ENCODE measurements at regions not wholly inside any gene's neighbourhood (a gene's known extent, or its start where the extent isn't known, plus 50 kb on each side); places are given as distances from the start of the nearest gene placed in this dataset.

DNA sequence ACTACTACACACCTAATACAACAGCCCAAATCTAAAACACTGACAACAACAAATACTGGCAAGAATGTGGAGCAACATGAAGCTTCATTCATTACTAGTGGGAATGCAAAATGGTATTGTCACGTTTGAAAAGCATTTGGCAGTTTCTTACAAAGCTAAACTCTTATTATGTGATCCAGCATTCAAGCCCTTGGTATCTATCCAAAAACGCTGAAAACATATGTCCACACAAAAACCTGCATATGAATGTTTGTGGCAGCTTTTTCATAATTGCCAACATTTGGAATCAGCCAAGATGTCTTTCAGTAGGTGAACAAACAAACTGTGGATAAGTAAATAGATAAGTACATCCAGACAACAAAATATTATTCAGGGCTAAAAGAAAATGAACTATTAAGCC is 501.1 kb upstream of the KIF2B start:
- TF ChIP-seq EZH2 (IDR thresholded peaks at IDR 0.05) = no peak
- TF ChIP-seq CEBPB (IDR thresholded peaks at IDR 0.05; ENCODE audit: low read depth) = no peak
- TF ChIP-seq, protein P1, sequence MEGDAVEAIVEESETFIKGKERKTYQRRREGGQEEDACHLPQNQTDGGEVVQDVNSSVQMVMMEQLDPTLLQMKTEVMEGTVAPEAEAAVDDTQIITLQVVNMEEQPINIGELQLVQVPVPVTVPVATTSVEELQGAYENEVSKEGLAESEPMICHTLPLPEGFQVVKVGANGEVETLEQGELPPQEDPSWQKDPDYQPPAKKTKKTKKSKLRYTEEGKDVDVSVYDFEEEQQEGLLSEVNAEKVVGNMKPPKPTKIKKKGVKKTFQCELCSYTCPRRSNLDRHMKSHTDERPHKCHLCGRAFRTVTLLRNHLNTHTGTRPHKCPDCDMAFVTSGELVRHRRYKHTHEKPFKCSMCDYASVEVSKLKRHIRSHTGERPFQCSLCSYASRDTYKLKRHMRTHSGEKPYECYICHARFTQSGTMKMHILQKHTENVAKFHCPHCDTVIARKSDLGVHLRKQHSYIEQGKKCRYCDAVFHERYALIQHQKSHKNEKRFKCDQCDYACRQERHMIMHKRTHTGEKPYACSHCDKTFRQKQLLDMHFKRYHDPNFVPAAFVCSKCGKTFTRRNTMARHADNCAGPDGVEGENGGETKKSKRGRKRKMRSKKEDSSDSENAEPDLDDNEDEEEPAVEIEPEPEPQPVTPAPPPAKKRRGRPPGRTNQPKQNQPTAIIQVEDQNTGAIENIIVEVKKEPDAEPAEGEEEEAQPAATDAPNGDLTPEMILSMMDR (IDR thresholded peaks at IDR 0.05 in 2 of 3, conservative IDR thresholded peaks at IDR 0.05 in 1 of 3; ENCODE audit: borderline replicate concordance in 1 of 3, insufficient read depth in 1 of 3, low read depth in 2 of 3, low read length in 2 of 3) = no peak
- TF ChIP-seq POLR2AphosphoS5 (IDR thresholded peaks at IDR 0.05; ENCODE audit: low read depth, low read length) = no peak
- TF ChIP-seq POLR2A (IDR thresholded peaks at IDR 0.05; ENCODE audit: borderline replicate concordance, extremely low read depth, insufficient read depth, insufficient read length) = no peak
- TF ChIP-seq, protein P2, sequence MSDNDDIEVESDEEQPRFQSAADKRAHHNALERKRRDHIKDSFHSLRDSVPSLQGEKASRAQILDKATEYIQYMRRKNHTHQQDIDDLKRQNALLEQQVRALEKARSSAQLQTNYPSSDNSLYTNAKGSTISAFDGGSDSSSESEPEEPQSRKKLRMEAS (IDR thresholded peaks at IDR 0.05) = no peak
- TF ChIP-seq EZH2phosphoT487 (IDR thresholded peaks at IDR 0.05; ENCODE audit: borderline replicate concordance) = no peak
- no peak for TF ChIP-seq SP1 (IDR thresholded peaks at IDR 0.05; ENCODE audit: low read depth)

Measured in HCT116 (cell line).